ENCODE measurements at regions not wholly inside any gene's neighbourhood (a gene's known extent, or its start where the extent isn't known, plus 50 kb on each side); places are given as distances from the start of the nearest gene placed in this dataset.

DNA sequence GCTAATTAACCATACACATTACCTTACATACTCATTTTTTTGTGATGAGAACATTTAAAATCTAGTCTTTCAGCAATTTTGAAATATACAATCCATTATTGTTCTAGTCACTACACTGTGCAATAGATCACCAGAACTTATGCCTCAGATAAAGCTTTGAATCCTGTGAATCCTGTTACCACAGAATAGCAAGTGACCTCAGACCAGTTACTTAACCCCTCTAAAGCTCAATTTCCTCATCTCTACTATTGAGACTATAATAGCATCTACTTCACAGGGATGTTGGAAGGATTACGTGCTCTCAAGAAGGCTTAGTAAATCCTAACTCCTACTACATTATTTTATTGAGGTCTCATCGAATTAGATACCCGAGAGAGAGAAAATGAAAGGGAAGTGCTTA lies 60.2 kb upstream of the PIP5K1B start:
- 74% methylated on average over 3 of the region's 3 CpGs for WGBS, 2 donors (ENCODE audit: low coverage in 1 of 2)

DNA sequence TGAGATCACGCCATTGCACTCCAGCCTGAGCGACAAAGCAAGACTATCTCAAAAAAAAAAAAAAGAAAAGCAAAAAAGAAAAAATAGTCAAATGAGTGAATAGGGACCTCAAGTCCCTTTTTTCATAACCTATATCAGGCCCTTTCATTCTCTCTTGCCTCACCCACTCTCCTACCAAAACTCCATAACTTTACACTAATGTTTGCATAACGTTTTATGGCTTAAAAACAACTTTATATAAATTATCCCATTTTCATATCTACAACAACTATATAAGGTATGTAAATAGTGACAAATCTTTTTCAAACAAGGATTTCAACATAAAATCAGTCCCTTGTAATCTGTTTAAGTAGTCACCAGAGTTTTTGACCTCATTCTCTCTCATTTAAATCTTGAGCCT lies 56.9 kb upstream of the PIP5K1B start:
- Histone ChIP-seq H3K36me3 (no peaks in the 10 kb centered on the region), H3K9me3 (no peaks in the 10 kb centered on the region), H3K4me3 (no peak overlapping the region), H3K27me3 (no peaks in the 10 kb centered on the region), H3K4me1 (peaks cover 3 to 22% (median 4%) of the 10 kb centered on the region in 4 donors), H3K27ac (no peak overlapping the region)
- in situ Hi-C loops (cut with MboI; ENCODE audit: low pct_ligation_motif_present in 1 of 4, low pct_unique_long_range_greater_than_20kb in 1 of 4, low sequenced_read_pairs in 3 of 4) (no loop called here), intact Hi-C loops (cut with DNase I; ENCODE audit: low total_unique reads) (no loop called here)
- DNase-seq = no peak
- no peak for TF ChIP-seq POLR2AphosphoS5 (IDR thresholded peaks at IDR 0.05)
- WGBS, 2 donors (ENCODE audit: low coverage in 1 of 2) = 52 to 75% methylated on average over 3 of the region's 3 CpGs

More for the DNA sequence above, 60.2 kb upstream of the PIP5K1B start:
- peaks cover 0 to 11% (median 1%) of the 10 kb centered on the region in 4 donors for H3K4me1 ChIP-seq
- no peak for DNase-seq
- TF ChIP-seq, protein P1, sequence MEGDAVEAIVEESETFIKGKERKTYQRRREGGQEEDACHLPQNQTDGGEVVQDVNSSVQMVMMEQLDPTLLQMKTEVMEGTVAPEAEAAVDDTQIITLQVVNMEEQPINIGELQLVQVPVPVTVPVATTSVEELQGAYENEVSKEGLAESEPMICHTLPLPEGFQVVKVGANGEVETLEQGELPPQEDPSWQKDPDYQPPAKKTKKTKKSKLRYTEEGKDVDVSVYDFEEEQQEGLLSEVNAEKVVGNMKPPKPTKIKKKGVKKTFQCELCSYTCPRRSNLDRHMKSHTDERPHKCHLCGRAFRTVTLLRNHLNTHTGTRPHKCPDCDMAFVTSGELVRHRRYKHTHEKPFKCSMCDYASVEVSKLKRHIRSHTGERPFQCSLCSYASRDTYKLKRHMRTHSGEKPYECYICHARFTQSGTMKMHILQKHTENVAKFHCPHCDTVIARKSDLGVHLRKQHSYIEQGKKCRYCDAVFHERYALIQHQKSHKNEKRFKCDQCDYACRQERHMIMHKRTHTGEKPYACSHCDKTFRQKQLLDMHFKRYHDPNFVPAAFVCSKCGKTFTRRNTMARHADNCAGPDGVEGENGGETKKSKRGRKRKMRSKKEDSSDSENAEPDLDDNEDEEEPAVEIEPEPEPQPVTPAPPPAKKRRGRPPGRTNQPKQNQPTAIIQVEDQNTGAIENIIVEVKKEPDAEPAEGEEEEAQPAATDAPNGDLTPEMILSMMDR (IDR thresholded peaks at IDR 0.05) = no peak
- no peaks in the 10 kb centered on the region for H3K27me3 ChIP-seq
- in situ Hi-C loops (cut with MboI; ENCODE audit: low pct_ligation_motif_present in 1 of 4, low pct_unique_long_range_greater_than_20kb in 1 of 4, low sequenced_read_pairs in 3 of 4) (no loop called here), intact Hi-C loops (cut with DNase I; ENCODE audit: low total_unique reads) (no loop called here)
- no peak overlapping the region for H3K27ac ChIP-seq
- no peaks in the 10 kb centered on the region for H3K9me3 ChIP-seq
- H3K4me3 ChIP-seq = no peak overlapping the region
- no peaks in the 10 kb centered on the region for H3K36me3 ChIP-seq

DNA sequence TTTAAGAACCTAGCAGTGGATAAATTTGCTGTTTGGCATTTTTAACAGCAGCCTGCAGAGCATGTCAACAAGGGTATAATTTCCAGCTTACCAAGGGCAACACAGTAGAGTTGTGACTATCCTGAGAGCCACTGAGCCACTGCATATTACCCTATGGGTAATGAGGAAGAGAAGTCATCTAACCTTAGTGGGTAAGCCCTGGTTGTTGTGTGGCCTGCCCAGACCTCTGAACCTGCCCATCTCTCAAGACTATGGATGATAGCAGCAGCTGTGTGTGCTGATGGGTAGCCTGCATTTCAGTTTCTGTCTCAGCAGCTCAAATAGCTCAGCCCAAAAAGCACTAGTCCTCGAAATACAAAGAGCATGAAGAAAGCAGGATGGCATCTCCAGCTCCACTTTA lies 56.1 kb upstream of the PIP5K1B start:
- no peak for DNase-seq
- 45% methylated on average over 1 of the region's 1 CpG; no CpG with 5 or more reads in 1 of the 2 donors for WGBS, 2 donors (ENCODE audit: low coverage in 1 of 2)
- Histone ChIP-seq H3K27me3 (no peaks in the 10 kb centered on the region), H3K27ac (no peak overlapping the region), H3K36me3 (no peaks in the 10 kb centered on the region), H3K9me3 (no peaks in the 10 kb centered on the region), H3K4me3 (no peak overlapping the region), H3K4me1 (peaks cover 3 to 22% (median 4%) of the 10 kb centered on the region in 4 donors)
- TF ChIP-seq POLR2AphosphoS5 (IDR thresholded peaks at IDR 0.05) = no peak
- TF ChIP-seq EP300 (IDR thresholded peaks at IDR 0.05; ENCODE audit: low read depth) = no peak
- TF ChIP-seq POLR2A (IDR thresholded peaks at IDR 0.05) = no peak
- TF ChIP-seq, protein P1 (IDR thresholded peaks at IDR 0.05) = no peak
- intact Hi-C loops (cut with DNase I; ENCODE audit: low total_unique reads) (no loop called here), in situ Hi-C loops (cut with MboI; ENCODE audit: low pct_ligation_motif_present in 1 of 4, low pct_unique_long_range_greater_than_20kb in 1 of 4, low sequenced_read_pairs in 3 of 4) (no loop called here)

DNA sequence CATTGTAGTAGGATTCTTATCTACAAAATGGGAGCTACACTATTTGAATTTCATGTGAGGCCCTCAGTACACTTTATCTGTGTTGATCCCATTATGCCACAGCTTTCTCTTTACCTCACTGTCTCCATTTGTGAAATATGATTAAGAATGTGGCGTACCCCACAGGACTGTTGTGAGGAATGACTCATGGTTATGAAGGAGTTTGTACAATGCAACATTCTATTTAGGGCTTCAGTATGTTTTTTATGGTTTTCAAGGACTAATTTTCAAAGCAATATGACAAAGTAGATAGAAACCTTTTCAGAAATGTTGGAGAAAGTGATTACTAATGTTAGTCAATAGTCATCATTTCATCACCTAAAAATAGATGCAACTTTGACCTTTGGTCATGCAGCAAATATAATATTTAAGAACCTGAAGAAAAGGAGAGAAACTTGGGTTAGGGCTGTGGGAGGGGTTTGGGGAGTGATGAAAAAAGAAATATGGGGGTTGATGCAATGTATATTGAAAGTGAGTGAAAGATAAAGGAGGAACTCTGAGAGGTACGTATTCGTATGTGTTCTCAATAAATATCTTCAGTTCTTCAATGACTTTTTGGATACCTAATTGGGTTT lies 53.7 kb upstream of the PIP5K1B start:
- Histone ChIP-seq H3K27ac (no peak overlapping the region), H3K36me3 (no peaks in the 10 kb centered on the region), H3K4me1 (peaks cover 3 to 22% (median 4%) of the 10 kb centered on the region in 4 donors), H3K4me3 (no peak overlapping the region), H3K27me3 (no peaks in the 10 kb centered on the region), H3K9me3 (no peaks in the 10 kb centered on the region)
- no peak for DNase-seq
- in situ Hi-C loops (cut with MboI; ENCODE audit: low pct_ligation_motif_present in 1 of 4, low pct_unique_long_range_greater_than_20kb in 1 of 4, low sequenced_read_pairs in 3 of 4) = no loop called here
- intact Hi-C loops (cut with DNase I; ENCODE audit: low total_unique reads) = no loop called here
- WGBS, 2 donors (ENCODE audit: low coverage in 1 of 2) = 92 to 96% methylated on average over 2 to 3 of the region's 3 CpGs
- TF ChIP-seq POLR2AphosphoS5 (IDR thresholded peaks at IDR 0.05) = no peak
- no peak for TF ChIP-seq POLR2A (IDR thresholded peaks at IDR 0.05)
- TF ChIP-seq, protein P1 (IDR thresholded peaks at IDR 0.05) = no peak
- no peak for TF ChIP-seq EP300 (IDR thresholded peaks at IDR 0.05; ENCODE audit: low read depth)

DNA sequence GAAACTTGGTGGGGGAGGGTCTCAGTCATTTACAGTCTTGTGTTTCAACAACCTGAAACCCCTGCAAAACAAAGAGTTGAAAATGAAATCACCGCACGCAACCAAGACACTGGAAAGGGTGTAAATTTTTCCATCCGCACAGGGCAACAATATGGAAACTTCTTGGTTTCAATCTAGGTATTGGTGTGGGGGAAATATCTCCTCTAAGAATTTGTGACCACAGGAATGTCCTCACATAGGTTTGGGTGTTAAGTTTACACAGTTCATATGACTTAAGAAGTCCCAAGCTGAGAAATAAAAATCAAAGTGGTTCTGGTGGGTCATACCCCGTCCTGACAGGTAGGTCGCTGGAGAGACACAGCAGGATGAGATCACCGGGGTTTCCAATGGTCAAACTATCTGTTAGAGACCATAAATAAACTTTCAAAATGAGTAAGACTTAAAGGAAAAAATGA lies 51.9 kb upstream of the PIP5K1B start:
- Histone ChIP-seq H3K36me3 (no peaks in the 10 kb centered on the region), H3K4me3 (no peak overlapping the region), H3K27ac (no peak overlapping the region), H3K27me3 (no peaks in the 10 kb centered on the region), H3K4me1 (peaks cover 3 to 18% (median 4%) of the 10 kb centered on the region in 4 donors), H3K9me3 (no peaks in the 10 kb centered on the region)
- TF ChIP-seq, protein P1 (IDR thresholded peaks at IDR 0.05) = no peak
- TF ChIP-seq POLR2A (IDR thresholded peaks at IDR 0.05) = no peak
- no peak for TF ChIP-seq POLR2AphosphoS5 (IDR thresholded peaks at IDR 0.05)
- TF ChIP-seq EP300 (IDR thresholded peaks at IDR 0.05; ENCODE audit: low read depth) = no peak
- intact Hi-C loops (cut with DNase I; ENCODE audit: low total_unique reads) = no loop called here
- in situ Hi-C loops (cut with MboI; ENCODE audit: low pct_ligation_motif_present in 1 of 4, low pct_unique_long_range_greater_than_20kb in 1 of 4, low sequenced_read_pairs in 3 of 4) = no loop called here
- WGBS, 2 donors (ENCODE audit: low coverage in 1 of 2) = 67 to 77% methylated on average over 6 of the region's 6 CpGs
- no peak for DNase-seq

All from transverse colon (tissue), 4 donors.